ENCODE measurements at regions not wholly inside any gene's neighbourhood (a gene's known extent, or its start where the extent isn't known, plus 50 kb on each side); places are given as distances from the start of the nearest gene placed in this dataset.
"Not testable (repeated sequence)": the region's sequence is repeated elsewhere in the genome, so short reads cannot be mapped to it uniquely, and the experiment has no call there.

GRCh38 chr1:761791-762190 lies 75.3 kb upstream of the OR4F16 start:
- not testable (repeated sequence) for H3K4me3 ChIP-seq (ENCODE audit: low read depth, low read length); H3K9ac ChIP-seq (ENCODE audit: low read depth, low read length); H3K9me3 ChIP-seq (ENCODE audit: control insufficient read depth, insufficient read depth, low read length); H3K4me1 ChIP-seq (ENCODE audit: control insufficient read depth, insufficient read depth, low read length); H3K36me3 ChIP-seq (ENCODE audit: control insufficient read depth, insufficient read depth, low read length); H3K27me3 ChIP-seq (ENCODE audit: control insufficient read depth, insufficient read depth, low read length)

GRCh38 chr1:771449-771848 lies 85.0 kb upstream of the OR4F16 start:
- not testable (repeated sequence) for H3K9me3 ChIP-seq (ENCODE audit: control insufficient read depth, insufficient read depth, low read length); H3K27me3 ChIP-seq (ENCODE audit: control insufficient read depth, insufficient read depth, low read length); H3K4me3 ChIP-seq (ENCODE audit: low read depth, low read length); H3K36me3 ChIP-seq (ENCODE audit: control insufficient read depth, insufficient read depth, low read length); H3K4me1 ChIP-seq (ENCODE audit: control insufficient read depth, insufficient read depth, low read length); H3K9ac ChIP-seq (ENCODE audit: low read depth, low read length)

- H3K9me3 ChIP-seq (ENCODE audit: control insufficient read depth, insufficient read depth, low read length); H3K27me3 ChIP-seq (ENCODE audit: control insufficient read depth, insufficient read depth, low read length); H3K36me3 ChIP-seq (ENCODE audit: control insufficient read depth, insufficient read depth, low read length); H3K9ac ChIP-seq (ENCODE audit: low read depth, low read length); H3K4me1 ChIP-seq (ENCODE audit: control insufficient read depth, insufficient read depth, low read length): not testable (repeated sequence)
- peak overlapping the region; percentile 70 for H3K4me3 ChIP-seq (ENCODE audit: low read depth, low read length)
Measured at GRCh38 chr1:777480-778180, 91.2 kb upstream of the OR4F16 start.

GRCh38 chr1:778451-779278 lies 92.2 kb upstream of the OR4F16 start:
- Histone ChIP-seq H3K4me3 (ENCODE audit: low read depth, low read length) (peak overlapping the region; percentile 70), H3K9ac (ENCODE audit: low read depth, low read length) (peak overlapping the region; percentile 73)
- not testable (repeated sequence) for H3K9me3 ChIP-seq (ENCODE audit: control insufficient read depth, insufficient read depth, low read length); H3K4me1 ChIP-seq (ENCODE audit: control insufficient read depth, insufficient read depth, low read length); H3K36me3 ChIP-seq (ENCODE audit: control insufficient read depth, insufficient read depth, low read length); H3K27me3 ChIP-seq (ENCODE audit: control insufficient read depth, insufficient read depth, low read length)

GRCh38 chr1:779621-780020 lies 93.2 kb upstream of the OR4F16 start:
- not testable (repeated sequence) for H3K4me1 ChIP-seq (ENCODE audit: control insufficient read depth, insufficient read depth, low read length); H3K27me3 ChIP-seq (ENCODE audit: control insufficient read depth, insufficient read depth, low read length); H3K9me3 ChIP-seq (ENCODE audit: control insufficient read depth, insufficient read depth, low read length); H3K36me3 ChIP-seq (ENCODE audit: control insufficient read depth, insufficient read depth, low read length); H3K9ac ChIP-seq (ENCODE audit: low read depth, low read length)
- peak overlapping the region; percentile 32 for H3K4me3 ChIP-seq (ENCODE audit: low read depth, low read length)

- Histone ChIP-seq H3K36me3 (ENCODE audit: control insufficient read depth, insufficient read depth, low read length) (no peaks in the 10 kb centered on the region), H3K4me3 (ENCODE audit: low read depth, low read length) (no peak overlapping the region), H3K4me1 (ENCODE audit: control insufficient read depth, insufficient read depth, low read length) (no peaks in the 10 kb centered on the region), H3K9me3 (ENCODE audit: control insufficient read depth, insufficient read depth, low read length) (peaks cover 17% of the 10 kb centered on the region), H3K27me3 (ENCODE audit: control insufficient read depth, insufficient read depth, low read length) (no peaks in the 10 kb centered on the region), H3K9ac (ENCODE audit: low read depth, low read length) (no peak overlapping the region)
Measured at GRCh38 chr1:788835-789234, 102.4 kb upstream of the OR4F16 start.

GRCh38 chr1:789606-790005 lies 103.2 kb upstream of the OR4F16 start:
- H3K27me3 ChIP-seq (ENCODE audit: control insufficient read depth, insufficient read depth, low read length); H3K4me3 ChIP-seq (ENCODE audit: low read depth, low read length); H3K4me1 ChIP-seq (ENCODE audit: control insufficient read depth, insufficient read depth, low read length); H3K9ac ChIP-seq (ENCODE audit: low read depth, low read length); H3K36me3 ChIP-seq (ENCODE audit: control insufficient read depth, insufficient read depth, low read length): not testable (repeated sequence)
- H3K9me3 ChIP-seq (ENCODE audit: control insufficient read depth, insufficient read depth, low read length): peaks cover 17% of the 10 kb centered on the region

- H3K4me3 ChIP-seq (ENCODE audit: low read depth, low read length); H3K4me1 ChIP-seq (ENCODE audit: control insufficient read depth, insufficient read depth, low read length); H3K27me3 ChIP-seq (ENCODE audit: control insufficient read depth, insufficient read depth, low read length); H3K36me3 ChIP-seq (ENCODE audit: control insufficient read depth, insufficient read depth, low read length); H3K9ac ChIP-seq (ENCODE audit: low read depth, low read length): not testable (repeated sequence)
- H3K9me3 ChIP-seq (ENCODE audit: control insufficient read depth, insufficient read depth, low read length): peaks cover 17% of the 10 kb centered on the region
Measured at GRCh38 chr1:790388-790930, 104.0 kb upstream of the OR4F16 start.

GRCh38 chr1:794310-794709 lies 107.9 kb upstream of the OR4F16 start:
- H3K36me3 ChIP-seq (ENCODE audit: control insufficient read depth, insufficient read depth, low read length); H3K4me3 ChIP-seq (ENCODE audit: low read depth, low read length); H3K9ac ChIP-seq (ENCODE audit: low read depth, low read length): not testable (repeated sequence)

GRCh38 chr1:794918-795584 lies 108.6 kb upstream of the OR4F16 start:
- H3K27me3 ChIP-seq (ENCODE audit: control insufficient read depth, insufficient read depth, low read length); H3K36me3 ChIP-seq (ENCODE audit: control insufficient read depth, insufficient read depth, low read length); H3K9me3 ChIP-seq (ENCODE audit: control insufficient read depth, insufficient read depth, low read length); H3K4me3 ChIP-seq (ENCODE audit: low read depth, low read length); H3K9ac ChIP-seq (ENCODE audit: low read depth, low read length); H3K4me1 ChIP-seq (ENCODE audit: control insufficient read depth, insufficient read depth, low read length): not testable (repeated sequence)

More at GRCh38 chr1:794310-794709, 107.9 kb upstream of the OR4F16 start:
- not testable (repeated sequence) for H3K27me3 ChIP-seq (ENCODE audit: control insufficient read depth, insufficient read depth, low read length); H3K4me1 ChIP-seq (ENCODE audit: control insufficient read depth, insufficient read depth, low read length); H3K9me3 ChIP-seq (ENCODE audit: control insufficient read depth, insufficient read depth, low read length)

- not testable (repeated sequence) for H3K9ac ChIP-seq (ENCODE audit: low read depth, low read length); H3K9me3 ChIP-seq (ENCODE audit: control insufficient read depth, insufficient read depth, low read length); H3K4me1 ChIP-seq (ENCODE audit: control insufficient read depth, insufficient read depth, low read length); H3K27me3 ChIP-seq (ENCODE audit: control insufficient read depth, insufficient read depth, low read length); H3K36me3 ChIP-seq (ENCODE audit: control insufficient read depth, insufficient read depth, low read length); H3K4me3 ChIP-seq (ENCODE audit: low read depth, low read length)
Measured at GRCh38 chr1:797649-798048, 111.2 kb upstream of the OR4F16 start.

- not testable (repeated sequence) for H3K9me3 ChIP-seq (ENCODE audit: control insufficient read depth, insufficient read depth, low read length); H3K4me3 ChIP-seq (ENCODE audit: low read depth, low read length); H3K4me1 ChIP-seq (ENCODE audit: control insufficient read depth, insufficient read depth, low read length); H3K9ac ChIP-seq (ENCODE audit: low read depth, low read length); H3K27me3 ChIP-seq (ENCODE audit: control insufficient read depth, insufficient read depth, low read length); H3K36me3 ChIP-seq (ENCODE audit: control insufficient read depth, insufficient read depth, low read length)
Measured at GRCh38 chr1:800397-800796, 113.9 kb upstream of the OR4F16 start.
